Dedifferentiated amniotic fluid mesenchymal stem cell (primary cell): ENCODE measurements at regions not wholly inside any gene's neighbourhood (a gene's known extent, or its start where the extent isn't known, plus 50 kb on each side); places are given as distances from the start of the nearest gene placed in this dataset.

Source experiments
- DNase-seq: peaks from one replicate; pipeline ENCODE4 v3.0.0-alpha.2; 2016; ENCODE audit errors: extremely low spot score

GRCh38 chr6:54640911-54641310 lies 205.7 kb upstream of the FAM83B start:
- DNase-seq = no peak

GRCh38 chr6:54646069-54646950 lies 200.3 kb upstream of the FAM83B start:
- DNase-seq = peak; percentile 41

GRCh38 chr6:54646951-54647664 lies 199.5 kb upstream of the FAM83B start:
- no peak for DNase-seq

- no peak for DNase-seq
These were observed 192.2 kb upstream of the FAM83B start for GRCh38 chr6:54654381-54654780.

GRCh38 chr6:54655162-54655561 lies 191.4 kb upstream of the FAM83B start:
- DNase-seq = no peak

GRCh38 chr6:54665278-54665677 lies 181.3 kb upstream of the FAM83B start:
- DNase-seq = no peak

GRCh38 chr6:54680531-54680930 lies 166.0 kb upstream of the FAM83B start:
- no peak for DNase-seq

- DNase-seq = no peak
These were observed 165.3 kb upstream of the FAM83B start for GRCh38 chr6:54681267-54681666.

- no peak for DNase-seq
These were observed 164.6 kb upstream of the FAM83B start for GRCh38 chr6:54681987-54682386.

GRCh38 chr6:54689620-54690019 lies 157.0 kb upstream of the FAM83B start:
- DNase-seq = no peak

- no peak for DNase-seq
These were observed 156.0 kb upstream of the FAM83B start for GRCh38 chr6:54690596-54690995.

GRCh38 chr6:54694928-54695532 lies 151.5 kb upstream of the FAM83B start:
- no peak for DNase-seq

- no peak for DNase-seq
These were observed 150.8 kb upstream of the FAM83B start for GRCh38 chr6:54695815-54696214.

- peak; percentile 40 for DNase-seq
These were observed 149.1 kb upstream of the FAM83B start for GRCh38 chr6:54697424-54697823.

GRCh38 chr6:54698974-54699373 lies 147.6 kb upstream of the FAM83B start:
- no peak for DNase-seq

- no peak for DNase-seq
These were observed 146.4 kb upstream of the FAM83B start for GRCh38 chr6:54700158-54700557.

- no peak for DNase-seq
These were observed 143.8 kb upstream of the FAM83B start for GRCh38 chr6:54702772-54703171.

GRCh38 chr6:54706391-54706790 lies 140.2 kb upstream of the FAM83B start:
- no peak for DNase-seq

- DNase-seq = no peak
These were observed 139.5 kb upstream of the FAM83B start for GRCh38 chr6:54706844-54707605.

- DNase-seq = no peak
These were observed 136.1 kb upstream of the FAM83B start for GRCh38 chr6:54710456-54710855.

- DNase-seq = no peak
These were observed 130.6 kb upstream of the FAM83B start for GRCh38 chr6:54716010-54716409.

- DNase-seq = no peak
These were observed 129.7 kb upstream of the FAM83B start for GRCh38 chr6:54716877-54717276.
